HCT116 (cell line): ENCODE measurements at regions not wholly inside any gene's neighbourhood (a gene's known extent, or its start where the extent isn't known, plus 50 kb on each side); places are given as distances from the start of the nearest gene placed in this dataset.

Experiments used
- ATAC-seq: fragments of 200-7000 bp; cut with Tn5 transposase; 2 replicates; pipeline ENCODE4 v1.9.1; 2020; ENCODE audit warnings: mild to moderate bottlenecking, moderate library complexity
- BruUV-seq: library from RNA; stranded (reverse); fragments of 400-500 nt; replicated peaks from 2 replicates; lab custom pipeline; 2021; lab: Mats Ljungman, UMichigan
- CTCF ChIA-PET: fragments of 300-600 bp; sonication (Branson Sonifier 250); formaldehyde crosslinking; loops from one replicate; lab custom pipeline; 2021; ENCODE audit warnings: antibody characterized with exemption; lab: Charles Lee
- POLR2A ChIA-PET: fragments of 300-600, 350-600 bp; sonication (Branson Sonifier 250); formaldehyde crosslinking; loops from one replicate; lab custom pipeline; 2021; ENCODE audit warnings: antibody characterized with exemption; lab: Charles Lee
- RAD21 ChIA-PET, 2 experiments: fragments of 300-600 bp; sonication (Branson Sonifier 250); formaldehyde crosslinking; loops; one replicate each; lab custom pipeline; 2023; ENCODE audit warnings: low total read pairs in 2 of 2; ENCODE audit not compliant: uncharacterized antibody in 2 of 2, unreplicated experiment in 2 of 2, low non-redundant PET in 1 of 2; lab: Charles Lee
- DNase-seq: peaks from one replicate; pipeline ENCODE4 v3.0.0-alpha.2; 2010; ENCODE audit warnings: low read depth, low spot score
- H2AFZ ChIP-seq: fragments of 200-600 bp; shearing (Covaris generic), sonication (generic); 2 replicates; pipeline ENCODE4 v1.6.1; 2017; ENCODE audit warnings: low read depth, mixed run types, mixed read lengths, antibody characterized with exemption, low read length; ENCODE audit not compliant: poor library complexity, severe bottlenecking
- H3K27ac ChIP-seq: 2 replicates; pipeline ENCODE4 v1.5.1; 2012; ENCODE audit warnings: low read depth, low read length
- H3K27me3 ChIP-seq: fragments of 200-600 bp; sonication (generic); 2 replicates; pipeline ENCODE4 v1.6.1; 2016; ENCODE audit warnings: mixed run types, low read length, mixed read lengths; ENCODE audit not compliant: insufficient read depth
- H3K36me3 ChIP-seq, 2 experiments: fragments of 200-500 bp in 1 of 2; fragments of 200-600 bp in 1 of 2; sonication (Bioruptor generic) in 1 of 2; sonication (generic) in 1 of 2; 2 replicates each; pipeline versions ENCODE4 v1.5.1 to v1.6.1; 2014 to 2016; ENCODE audit warnings: low read length in 2 of 2, inconsistent platforms in 1 of 2, mixed read lengths in 1 of 2, mixed run types in 1 of 2; ENCODE audit not compliant: insufficient read depth in 2 of 2, control insufficient read depth in 1 of 2
- H3K4me1 ChIP-seq, 2 experiments: fragments of 200-600 bp in 1 of 2; sonication (generic) in 1 of 2; 2 replicates each; pipeline versions ENCODE4 v1.5.1 to v1.6.1; 2012 to 2017; ENCODE audit warnings: low read length in 2 of 2, inconsistent platforms in 1 of 2, mild to moderate bottlenecking in 1 of 2, mixed read lengths in 1 of 2, mixed run types in 1 of 2, moderate library complexity in 1 of 2; ENCODE audit not compliant: insufficient read depth in 2 of 2, control insufficient read depth in 1 of 2
- H3K4me2 ChIP-seq: fragments of 200-600 bp; sonication (generic); 2 replicates; pipeline ENCODE4 v1.6.1; 2017; ENCODE audit warnings: mixed run types, low read length, mixed read lengths
- H3K4me3 ChIP-seq, 2 experiments: fragments of 200-600 bp in 1 of 2; sonication (generic) in 1 of 2; replicated peaks in 1 of 2; 2 replicates each; pipeline ENCODE4 v1.5.1; 2011 to 2016; ENCODE audit warnings: low read length in 2 of 2, control low read depth in 1 of 2, low read depth in 1 of 2, mild to moderate bottlenecking in 1 of 2, mixed read lengths in 1 of 2, mixed run types in 1 of 2
- H3K79me2 ChIP-seq: fragments of 200-600 bp; sonication (generic); 2 replicates; pipeline ENCODE4 v1.6.1; 2017; ENCODE audit warnings: mild to moderate bottlenecking, mixed run types, low read length, moderate library complexity, mixed read lengths; ENCODE audit not compliant: insufficient read depth
- H3K9ac ChIP-seq: fragments of 200-600 bp; sonication (generic); 2 replicates; pipeline ENCODE4 v1.6.1; 2016; ENCODE audit warnings: low read length, mixed read lengths
- H3K9me2 ChIP-seq: fragments of 200-600 bp; sonication (generic), shearing (Covaris generic); 2 replicates; pipeline ENCODE4 v1.6.1; 2017; ENCODE audit warnings: mixed run types, mild to moderate bottlenecking, moderate library complexity; ENCODE audit not compliant: insufficient read depth
- H3K9me3 ChIP-seq, 2 experiments: fragments of 200-500 bp in 1 of 2; fragments of 200-600 bp in 1 of 2; sonication (Bioruptor generic) in 1 of 2; sonication (generic) in 1 of 2; 2 replicates each; pipeline ENCODE4 v1.6.1; 2014 to 2017; ENCODE audit warnings: low read length in 2 of 2, mixed read lengths in 2 of 2, inconsistent platforms in 1 of 2, low read depth in 1 of 2, mild to moderate bottlenecking in 1 of 2, mixed run types in 1 of 2, moderate library complexity in 1 of 2; ENCODE audit not compliant: control insufficient read depth in 1 of 2, insufficient read depth in 1 of 2
- H4K20me1 ChIP-seq: fragments of 200-600 bp; sonication (generic), shearing (Covaris generic); 2 replicates; pipeline ENCODE4 v1.6.1; 2017; ENCODE audit warnings: mixed run types, mild to moderate bottlenecking, moderate library complexity; ENCODE audit not compliant: insufficient read depth
- ATF3 ChIP-seq: IDR thresholded peaks from 2 replicates; pipeline ENCODE4 v1.6.1; 2012
- CEBPB ChIP-seq: IDR thresholded peaks from 2 replicates; pipeline ENCODE4 v1.6.1; 2012; ENCODE audit warnings: low read depth
- CTCF ChIP-seq, 3 experiments: fragments of 200-600 bp in 1 of 3; sonication (generic) in 1 of 3; IDR thresholded peaks in 2 of 3; conservative IDR thresholded peaks in 1 of 3; 2 replicates each; pipeline ENCODE4 v1.5.1; 2012 to 2017; ENCODE audit warnings: low read depth in 2 of 3, low read length in 2 of 3, antibody characterized with exemption in 1 of 3, borderline replicate concordance in 1 of 3, control low read depth in 1 of 3, mild to moderate bottlenecking in 1 of 3, mixed read lengths in 1 of 3, mixed run types in 1 of 3, moderate library complexity in 1 of 3; ENCODE audit not compliant: insufficient read depth in 1 of 3
- EGR1 ChIP-seq: IDR thresholded peaks from 2 replicates; pipeline ENCODE4 v1.6.1; 2012; ENCODE audit warnings: low read depth
- EZH2 ChIP-seq: fragments of 200-600 bp; sonication (generic); IDR thresholded peaks from 2 replicates; pipeline ENCODE4 v1.6.1; 2017; ENCODE audit warnings: antibody characterized with exemption, mixed run types
- EZH2phosphoT487 ChIP-seq: fragments of 200-600 bp; IDR thresholded peaks from 2 replicates; pipeline ENCODE4 v1.6.1; 2018; ENCODE audit warnings: antibody characterized with exemption, borderline replicate concordance
- FOSL1 ChIP-seq: IDR thresholded peaks from 2 replicates; pipeline ENCODE4 v1.6.1; 2012; ENCODE audit warnings: low read depth
- JUND ChIP-seq: IDR thresholded peaks from 2 replicates; pipeline ENCODE4 v1.6.1; 2012
- RAD21 ChIP-seq: IDR thresholded peaks from 2 replicates; pipeline ENCODE4 v1.6.1; 2012; ENCODE audit warnings: low read depth, mild to moderate bottlenecking
- REST ChIP-seq: IDR thresholded peaks from 2 replicates; pipeline ENCODE4 v1.6.1; 2012; ENCODE audit warnings: low read depth
- SP1 ChIP-seq: IDR thresholded peaks from 2 replicates; pipeline ENCODE4 v1.6.1; 2012; ENCODE audit warnings: low read depth
- SRF ChIP-seq: IDR thresholded peaks from 2 replicates; pipeline ENCODE4 v1.6.1; 2012; ENCODE audit warnings: low read depth
- YY1 ChIP-seq: IDR thresholded peaks from 2 replicates; pipeline ENCODE4 v1.6.1; 2011; ENCODE audit warnings: low read length, low read depth, moderate library complexity, mild to moderate bottlenecking; ENCODE audit not compliant: insufficient replicate concordance; ENCODE audit errors: extremely low read depth
- ZFX ChIP-seq: fragments of 450-650 bp; IDR thresholded peaks from 2 replicates; pipeline ENCODE4 v1.6.1; 2017
- intact Hi-C: fragments of 100-400 bp; cut with micrococcal nuclease; formaldehyde crosslinking; loops from 2 replicates; pipeline ENCODE4 v1.10.0; 2022

GRCh38 chr5:92332039-92332438 is 948.9 kb upstream of the ARRDC3 start:
- intact Hi-C loops = no loop called here
- BruUV-seq = no TSS peak
- RAD21 ChIA-PET = no interaction called here
- no peak overlapping the region for H3K9ac ChIP-seq
- H3K27ac ChIP-seq = no peak overlapping the region
- TF ChIP-seq CEBPB (no peak), CTCF (IDR thresholded peaks at IDR 0.05 in 2 of 3, conservative IDR thresholded peaks at IDR 0.05 in 1 of 3; ENCODE audit: borderline replicate concordance in 1 of 3, insufficient read depth in 1 of 3, low read depth in 2 of 3, low read length in 2 of 3) (no peak), EZH2 (no peak), FOSL1 (no peak), ATF3 (no peak), REST (no peak), RAD21 (no peak), YY1 (no peak), SRF (no peak), EZH2phosphoT487 (no peak), SP1 (no peak), ZFX (no peak), JUND (no peak), EGR1 (no peak)
- H2AFZ ChIP-seq = no peak overlapping the region
- H3K4me3 ChIP-seq = no peak overlapping the region
- POLR2A ChIA-PET = no interaction called here
- H3K27me3 ChIP-seq = no peaks in the 10 kb centered on the region
- H3K9me3 ChIP-seq = no peaks in the 10 kb centered on the region
- peaks cover 0 to 4% of the 10 kb centered on the region in 2 experiments; a peak in 1 of 4 replicates for H3K4me1 ChIP-seq
- ATAC-seq (no peak), DNase-seq (no peak)
- CTCF ChIA-PET = no interaction called here
- H3K79me2 ChIP-seq = no peaks in the 10 kb centered on the region
- no peaks in the 10 kb centered on the region for H3K36me3 ChIP-seq
- H3K4me2 ChIP-seq = no peak overlapping the region
- no peaks in the 10 kb centered on the region for H3K9me2 ChIP-seq
- H4K20me1 ChIP-seq = no peaks in the 10 kb centered on the region
